ENCODE measurements at regions not wholly inside any gene's neighbourhood (a gene's known extent, or its start where the extent isn't known, plus 50 kb on each side); places are given as distances from the start of the nearest gene placed in this dataset.
"Not testable (repeated sequence)": the region's sequence is repeated elsewhere in the genome, so short reads cannot be mapped to it uniquely, and the experiment has no call there.

GRCh38 chr7:115789901-115790300 lies 240.7 kb downstream of the TFEC start:
- no peak for DNase-seq

- DNase-seq = not testable (repeated sequence)
These were observed 241.1 kb downstream of the TFEC start for GRCh38 chr7:115789473-115789872.

- peak; percentile 54 for DNase-seq
These were observed 247.7 kb downstream of the TFEC start for GRCh38 chr7:115782696-115783490.

- no peak for DNase-seq
These were observed 251.0 kb downstream of the TFEC start for GRCh38 chr7:115779561-115779960.

GRCh38 chr7:115775981-115776380 lies 254.6 kb downstream of the TFEC start:
- no peak for DNase-seq

GRCh38 chr7:115763347-115763746 lies 267.2 kb downstream of the TFEC start:
- DNase-seq = no peak

- DNase-seq = no peak
These were observed 272.5 kb downstream of the TFEC start for GRCh38 chr7:115758025-115758424.

GRCh38 chr7:115754226-115754625 lies 276.3 kb downstream of the TFEC start:
- DNase-seq = no peak

- no peak for DNase-seq
These were observed 280.6 kb downstream of the TFEC start for GRCh38 chr7:115749924-115750323.

- DNase-seq = peak; percentile 21
These were observed 282.3 kb downstream of the TFEC start for GRCh38 chr7:115748123-115748738.

GRCh38 chr7:115747174-115747573 lies 283.4 kb downstream of the TFEC start:
- DNase-seq = no peak

- DNase-seq = no peak
These were observed 290.5 kb downstream of the TFEC start for GRCh38 chr7:115740043-115740442.

GRCh38 chr7:115734641-115735040 lies 295.9 kb downstream of the TFEC start:
- DNase-seq = peak; percentile 54

- no peak for DNase-seq
These were observed 298.6 kb downstream of the TFEC start for GRCh38 chr7:115731796-115732471.

- no peak for DNase-seq
These were observed 302.0 kb downstream of the TFEC start for GRCh38 chr7:115728518-115728917.

- DNase-seq = no peak
These were observed 306.0 kb downstream of the TFEC start for GRCh38 chr7:115724400-115725056.

GRCh38 chr7:115722302-115722977 lies 308.1 kb downstream of the TFEC start:
- DNase-seq = no peak

- no peak for DNase-seq
These were observed 309.0 kb downstream of the TFEC start for GRCh38 chr7:115721293-115722217.

GRCh38 chr7:115719963-115720362 lies 310.6 kb downstream of the TFEC start:
- no peak for DNase-seq

GRCh38 chr7:115709664-115710063 lies 320.9 kb downstream of the TFEC start:
- no peak for DNase-seq

- no peak for DNase-seq
These were observed 322.6 kb downstream of the TFEC start for GRCh38 chr7:115708013-115708341.

Data from fibroblast of skin of abdomen (primary cell).